ENCODE measurements at regions not wholly inside any gene's neighbourhood (a gene's known extent, or its start where the extent isn't known, plus 50 kb on each side); places are given as distances from the start of the nearest gene placed in this dataset.

- Histone ChIP-seq H3K36me3 (ENCODE audit: insufficient read depth, low read length) (no peaks in the 10 kb centered on the region), H3K4me1 (ENCODE audit: insufficient read depth, low read length) (no peaks in the 10 kb centered on the region), H3K27me3 (ENCODE audit: control insufficient read depth in 1 of 2, insufficient read depth in 2 of 2, low read length in 2 of 2) (no peaks in the 10 kb centered on the region), H3K9me3 (ENCODE audit: control insufficient read depth in 1 of 2, insufficient read depth in 1 of 2, low read length in 2 of 2) (peaks cover 0 to 3% of the 10 kb centered on the region in 2 experiments), H3K27ac (ENCODE audit: low read depth in 1 of 2, low read length in 2 of 2) (no peak overlapping the region), H3K4me3 (ENCODE audit: low read length) (no peak overlapping the region)
- DNase-seq (no peak), ATAC-seq (ENCODE audit: poor library complexity) (no peak)
- ChIA-PET CTCF (no interaction called here), POLR2A (no interaction called here)
- no peaks in the 10 kb centered on the region for H3K4me1 Mint-ChIP-seq (ENCODE audit: low read depth)
- no peaks in the 10 kb centered on the region for H3K27me3 Mint-ChIP-seq
- peaks cover 17% of the 10 kb centered on the region for H3K9me3 Mint-ChIP-seq
- intact Hi-C loops (cut with DNase I, micrococcal nuclease) = no loop called here
- no peak overlapping the region for H3K27ac Mint-ChIP-seq
- no peaks in the 10 kb centered on the region for H3K36me3 Mint-ChIP-seq (ENCODE audit: low read depth)
- TF ChIP-seq, protein P1, sequence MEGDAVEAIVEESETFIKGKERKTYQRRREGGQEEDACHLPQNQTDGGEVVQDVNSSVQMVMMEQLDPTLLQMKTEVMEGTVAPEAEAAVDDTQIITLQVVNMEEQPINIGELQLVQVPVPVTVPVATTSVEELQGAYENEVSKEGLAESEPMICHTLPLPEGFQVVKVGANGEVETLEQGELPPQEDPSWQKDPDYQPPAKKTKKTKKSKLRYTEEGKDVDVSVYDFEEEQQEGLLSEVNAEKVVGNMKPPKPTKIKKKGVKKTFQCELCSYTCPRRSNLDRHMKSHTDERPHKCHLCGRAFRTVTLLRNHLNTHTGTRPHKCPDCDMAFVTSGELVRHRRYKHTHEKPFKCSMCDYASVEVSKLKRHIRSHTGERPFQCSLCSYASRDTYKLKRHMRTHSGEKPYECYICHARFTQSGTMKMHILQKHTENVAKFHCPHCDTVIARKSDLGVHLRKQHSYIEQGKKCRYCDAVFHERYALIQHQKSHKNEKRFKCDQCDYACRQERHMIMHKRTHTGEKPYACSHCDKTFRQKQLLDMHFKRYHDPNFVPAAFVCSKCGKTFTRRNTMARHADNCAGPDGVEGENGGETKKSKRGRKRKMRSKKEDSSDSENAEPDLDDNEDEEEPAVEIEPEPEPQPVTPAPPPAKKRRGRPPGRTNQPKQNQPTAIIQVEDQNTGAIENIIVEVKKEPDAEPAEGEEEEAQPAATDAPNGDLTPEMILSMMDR (IDR thresholded peaks at IDR 0.05) = no peak
- H3K4me3 Mint-ChIP-seq = no peak overlapping the region
These were observed 2265.1 kb downstream of the PCDH7 start for GRCh38 chr4:32985256-32985655.

DNA sequence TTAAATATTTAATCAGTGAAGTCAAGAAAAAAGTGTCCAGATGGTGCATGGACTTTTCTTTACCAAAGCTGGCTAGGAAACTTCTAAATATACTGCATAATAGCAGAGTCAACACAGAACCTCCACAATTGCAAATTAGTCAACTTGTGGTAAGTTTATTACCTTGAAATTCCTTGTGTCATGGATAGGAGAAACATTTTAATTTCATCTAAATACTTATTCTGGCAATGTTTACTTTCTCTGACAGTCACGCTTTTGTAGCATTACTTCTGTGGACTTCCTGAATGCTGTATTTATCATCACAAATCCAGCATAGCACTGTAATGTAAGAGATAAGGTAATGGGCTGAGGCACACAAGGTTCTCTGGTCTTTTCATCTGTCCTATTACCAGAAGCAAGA, 2266.1 kb downstream of the PCDH7 start:
- Mint-ChIP-seq H3K27me3 (no peaks in the 10 kb centered on the region), H3K4me3 (no peak overlapping the region), H3K36me3 (ENCODE audit: low read depth) (no peaks in the 10 kb centered on the region), H3K4me1 (ENCODE audit: low read depth) (no peaks in the 10 kb centered on the region), H3K9me3 (peaks cover 11% of the 10 kb centered on the region), H3K27ac (no peak overlapping the region)
- DNase-seq (no peak), ATAC-seq (ENCODE audit: poor library complexity) (no peak)
- no peaks in the 10 kb centered on the region for H3K9me3 ChIP-seq (ENCODE audit: control insufficient read depth in 1 of 2, insufficient read depth in 1 of 2, low read length in 2 of 2)
- ChIA-PET POLR2A (no interaction called here), CTCF (no interaction called here)
- H3K4me3 ChIP-seq (ENCODE audit: low read length) = no peak overlapping the region
- intact Hi-C loops (cut with DNase I, micrococcal nuclease) = no loop called here
- H3K27ac ChIP-seq (ENCODE audit: low read depth in 1 of 2, low read length in 2 of 2) = no peak overlapping the region
- H3K4me1 ChIP-seq (ENCODE audit: insufficient read depth, low read length) = no peaks in the 10 kb centered on the region
- TF ChIP-seq, protein P1 (IDR thresholded peaks at IDR 0.05) = no peak
- H3K27me3 ChIP-seq (ENCODE audit: control insufficient read depth in 1 of 2, insufficient read depth in 2 of 2, low read length in 2 of 2) = no peaks in the 10 kb centered on the region
- no peaks in the 10 kb centered on the region for H3K36me3 ChIP-seq (ENCODE audit: insufficient read depth, low read length)

- no peak overlapping the region for H3K27ac Mint-ChIP-seq
- no peak overlapping the region for H3K4me3 Mint-ChIP-seq
- peaks cover 6% of the 10 kb centered on the region for H3K9me3 Mint-ChIP-seq
- H3K4me1 ChIP-seq (ENCODE audit: insufficient read depth, low read length) = no peaks in the 10 kb centered on the region
- H3K27me3 Mint-ChIP-seq = no peaks in the 10 kb centered on the region
- H3K36me3 ChIP-seq (ENCODE audit: insufficient read depth, low read length) = no peaks in the 10 kb centered on the region
- H3K27me3 ChIP-seq (ENCODE audit: control insufficient read depth in 1 of 2, insufficient read depth in 2 of 2, low read length in 2 of 2) = no peaks in the 10 kb centered on the region
- no peaks in the 10 kb centered on the region for H3K9me3 ChIP-seq (ENCODE audit: control insufficient read depth in 1 of 2, insufficient read depth in 1 of 2, low read length in 2 of 2)
- no peak for DNase-seq
- ChIA-PET CTCF (no interaction called here), POLR2A (no interaction called here)
- intact Hi-C loops (cut with DNase I, micrococcal nuclease) = no loop called here
- no peak for ATAC-seq (ENCODE audit: poor library complexity)
- TF ChIP-seq, protein P1 (IDR thresholded peaks at IDR 0.05) = no peak
- H3K27ac ChIP-seq (ENCODE audit: low read depth in 1 of 2, low read length in 2 of 2) = no peak overlapping the region
- no peaks in the 10 kb centered on the region for H3K36me3 Mint-ChIP-seq (ENCODE audit: low read depth)
- no peak overlapping the region for H3K4me3 ChIP-seq (ENCODE audit: low read length)
- no peaks in the 10 kb centered on the region for H3K4me1 Mint-ChIP-seq (ENCODE audit: low read depth)
These were observed 2266.9 kb downstream of the PCDH7 start for GRCh38 chr4:32987111-32987510.
